ENCODE measurements at regions not wholly inside any gene's neighbourhood (a gene's known extent, or its start where the extent isn't known, plus 50 kb on each side); places are given as distances from the start of the nearest gene placed in this dataset.

GRCh38 chr13:53264751-53265385, 236.3 kb downstream of the OLFM4 start:
- no peaks in the 10 kb centered on the region for H3K27me3 ChIP-seq
- intact Hi-C loops (cut with DNase I) = no loop called here
- no peaks in the 10 kb centered on the region for H3K36me3 ChIP-seq
- H3K4me3 ChIP-seq = no peak overlapping the region
- TF ChIP-seq CTCF (IDR thresholded peaks at IDR 0.05) (no peak), EP300 (IDR thresholded peaks at IDR 0.05) (no peak), POLR2A (IDR thresholded peaks at IDR 0.05) (no peak)
- no peak overlapping the region for H3K27ac ChIP-seq
- H3K9me3 ChIP-seq = no peaks in the 10 kb centered on the region
- no peak for DNase-seq
- no peaks in the 10 kb centered on the region for H3K4me1 ChIP-seq (ENCODE audit: insufficient read depth)

- intact Hi-C loops (cut with DNase I) = no loop called here
- no peak overlapping the region for H3K27ac ChIP-seq
- WGBS, 3 donors = 80 to 82% (median 80%) methylated on average over 4 of the region's 4 CpGs
- H3K27me3 ChIP-seq = no peaks in the 10 kb centered on the region
- no peaks in the 10 kb centered on the region for H3K4me1 ChIP-seq (ENCODE audit: insufficient read depth)
- no peaks in the 10 kb centered on the region for H3K36me3 ChIP-seq
- no peaks in the 10 kb centered on the region for H3K9me3 ChIP-seq
- H3K4me3 ChIP-seq = no peak overlapping the region
- no peak for DNase-seq
- TF ChIP-seq EP300 (IDR thresholded peaks at IDR 0.05) (no peak), CTCF (IDR thresholded peaks at IDR 0.05) (no peak), POLR2A (IDR thresholded peaks at IDR 0.05) (no peak)
Observed at GRCh38 chr13:53266757-53267156, 238.1 kb downstream of the OLFM4 start.

GRCh38 chr13:53269634-53270033, 241.0 kb downstream of the OLFM4 start:
- no peaks in the 10 kb centered on the region for H3K27me3 ChIP-seq
- intact Hi-C loops (cut with DNase I) = no loop called here
- no peak overlapping the region for H3K4me3 ChIP-seq
- no peaks in the 10 kb centered on the region for H3K36me3 ChIP-seq
- 41 to 59% (median 50%) methylated on average over 6 of the region's 6 CpGs for WGBS, 3 donors
- DNase-seq = no peak
- H3K9me3 ChIP-seq = no peaks in the 10 kb centered on the region
- TF ChIP-seq EP300 (IDR thresholded peaks at IDR 0.05) (no peak), POLR2A (IDR thresholded peaks at IDR 0.05) (no peak), CTCF (IDR thresholded peaks at IDR 0.05) (no peak)
- H3K4me1 ChIP-seq (ENCODE audit: insufficient read depth) = no peaks in the 10 kb centered on the region
- no peak overlapping the region for H3K27ac ChIP-seq

- H3K27ac ChIP-seq = no peak overlapping the region
- no peaks in the 10 kb centered on the region for H3K36me3 ChIP-seq
- no peaks in the 10 kb centered on the region for H3K27me3 ChIP-seq
- TF ChIP-seq CTCF (IDR thresholded peaks at IDR 0.05) (no peak), EP300 (IDR thresholded peaks at IDR 0.05) (no peak), POLR2A (IDR thresholded peaks at IDR 0.05) (no peak)
- H3K4me3 ChIP-seq = no peak overlapping the region
- intact Hi-C loops (cut with DNase I) = no loop called here
- no peaks in the 10 kb centered on the region for H3K9me3 ChIP-seq
- no peaks in the 10 kb centered on the region for H3K4me1 ChIP-seq (ENCODE audit: insufficient read depth)
- DNase-seq = no peak
- 57 to 65% (median 58%) methylated on average over 2 of the region's 2 CpGs for WGBS, 3 donors
Observed at GRCh38 chr13:53272873-53273272, 244.3 kb downstream of the OLFM4 start.

Data from ovary (tissue), 7 donors.